ENCODE measurements at regions not wholly inside any gene's neighbourhood (a gene's known extent, or its start where the extent isn't known, plus 50 kb on each side); places are given as distances from the start of the nearest gene placed in this dataset.
"Not testable (repeated sequence)": the region's sequence is repeated elsewhere in the genome, so short reads cannot be mapped to it uniquely, and the experiment has no call there.

DNA sequence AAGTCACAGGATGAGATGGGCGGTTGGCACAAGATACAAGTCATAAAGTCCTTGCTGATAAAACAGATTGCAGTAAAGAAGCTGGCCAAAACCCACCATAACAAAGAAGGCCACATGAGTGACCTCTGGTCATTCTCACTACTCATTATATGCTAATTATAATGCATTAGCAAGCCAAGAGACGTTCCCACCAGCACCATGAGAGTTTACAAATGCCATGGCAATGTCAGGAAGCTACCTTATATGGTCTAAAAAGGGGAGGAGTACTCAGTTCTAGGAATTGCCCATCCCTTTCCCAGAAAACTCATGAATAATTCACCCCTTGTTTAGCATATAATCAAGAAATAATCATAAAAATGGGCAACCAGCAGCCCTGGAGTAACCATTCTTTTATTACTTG, 74.9 kb upstream of the APP start:
- H3F3A ChIP-seq (ENCODE audit: insufficient read depth): no peaks in the 10 kb centered on the region
- no peaks in the 10 kb centered on the region for H3K9me2 ChIP-seq (replicated peaks; ENCODE audit: insufficient read depth, low read length)

DNA sequence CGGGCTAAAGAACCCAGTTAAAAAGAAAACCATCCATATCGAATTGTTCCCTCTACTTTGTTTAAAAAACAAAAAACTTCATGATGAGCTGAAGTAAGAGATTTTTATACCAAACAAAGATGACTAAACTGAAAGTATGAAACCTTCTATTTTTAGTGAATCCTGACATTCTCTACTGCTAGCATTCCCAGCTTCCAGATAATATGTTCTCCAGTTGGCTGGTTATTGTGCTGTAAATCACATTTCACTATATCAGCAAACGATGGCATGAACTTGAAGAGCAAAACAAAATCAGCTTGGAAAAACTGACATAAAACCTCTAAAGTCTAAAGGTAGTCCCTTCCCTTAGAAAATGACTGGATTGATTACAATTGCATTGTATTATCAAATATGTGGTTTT, 68.1 kb upstream of the APP start:
- no peaks in the 10 kb centered on the region for H3K27me3 ChIP-seq (ENCODE audit: low read length)
- TF ChIP-seq EZH2phosphoT487 (conservative IDR thresholded peaks at IDR 0.05; ENCODE audit: low read length): no peak
- TF ChIP-seq, protein P1, sequence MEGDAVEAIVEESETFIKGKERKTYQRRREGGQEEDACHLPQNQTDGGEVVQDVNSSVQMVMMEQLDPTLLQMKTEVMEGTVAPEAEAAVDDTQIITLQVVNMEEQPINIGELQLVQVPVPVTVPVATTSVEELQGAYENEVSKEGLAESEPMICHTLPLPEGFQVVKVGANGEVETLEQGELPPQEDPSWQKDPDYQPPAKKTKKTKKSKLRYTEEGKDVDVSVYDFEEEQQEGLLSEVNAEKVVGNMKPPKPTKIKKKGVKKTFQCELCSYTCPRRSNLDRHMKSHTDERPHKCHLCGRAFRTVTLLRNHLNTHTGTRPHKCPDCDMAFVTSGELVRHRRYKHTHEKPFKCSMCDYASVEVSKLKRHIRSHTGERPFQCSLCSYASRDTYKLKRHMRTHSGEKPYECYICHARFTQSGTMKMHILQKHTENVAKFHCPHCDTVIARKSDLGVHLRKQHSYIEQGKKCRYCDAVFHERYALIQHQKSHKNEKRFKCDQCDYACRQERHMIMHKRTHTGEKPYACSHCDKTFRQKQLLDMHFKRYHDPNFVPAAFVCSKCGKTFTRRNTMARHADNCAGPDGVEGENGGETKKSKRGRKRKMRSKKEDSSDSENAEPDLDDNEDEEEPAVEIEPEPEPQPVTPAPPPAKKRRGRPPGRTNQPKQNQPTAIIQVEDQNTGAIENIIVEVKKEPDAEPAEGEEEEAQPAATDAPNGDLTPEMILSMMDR (IDR thresholded peaks at IDR 0.05; ENCODE audit: insufficient read depth, low read length, poor library complexity, severe bottlenecking): no peak
- H3K9ac ChIP-seq (ENCODE audit: low read length): no peak overlapping the region
- H3K27ac ChIP-seq (ENCODE audit: low read depth, low read length): no peak overlapping the region
- no peak overlapping the region for H3K4me3 ChIP-seq (ENCODE audit: insufficient read depth, low read length, poor library complexity, severe bottlenecking)
- no peaks in the 10 kb centered on the region for H4K20me1 ChIP-seq (ENCODE audit: low read depth, low read length)
- H3K36me3 ChIP-seq (ENCODE audit: low read length): no peaks in the 10 kb centered on the region
- H3K9me3 ChIP-seq (ENCODE audit: insufficient read depth, low read length): no peaks in the 10 kb centered on the region
- no peak overlapping the region for H2AFZ ChIP-seq (ENCODE audit: low read depth, low read length, severe bottlenecking)
- H3K9me2 ChIP-seq (replicated peaks; ENCODE audit: insufficient read depth, low read length): no peaks in the 10 kb centered on the region
- no peaks in the 10 kb centered on the region for H3K79me2 ChIP-seq (ENCODE audit: insufficient read depth, low read length)
- H3F3A ChIP-seq (ENCODE audit: insufficient read depth): no peaks in the 10 kb centered on the region
- no peak overlapping the region for H3K4me2 ChIP-seq (ENCODE audit: low read depth, low read length, poor library complexity, severe bottlenecking)

More for the DNA sequence above, 74.9 kb upstream of the APP start:
- Histone ChIP-seq H4K20me1 (ENCODE audit: low read depth, low read length) (no peaks in the 10 kb centered on the region), H3K9me3 (ENCODE audit: insufficient read depth, low read length) (no peaks in the 10 kb centered on the region), H2AFZ (ENCODE audit: low read depth, low read length, severe bottlenecking) (no peak overlapping the region), H3K79me2 (ENCODE audit: insufficient read depth, low read length) (no peaks in the 10 kb centered on the region), H3K27me3 (ENCODE audit: low read length) (no peaks in the 10 kb centered on the region), H3K36me3 (ENCODE audit: low read length) (no peaks in the 10 kb centered on the region), H3K4me3 (ENCODE audit: insufficient read depth, low read length, poor library complexity, severe bottlenecking) (no peak overlapping the region), H3K4me2 (ENCODE audit: low read depth, low read length, poor library complexity, severe bottlenecking) (no peak overlapping the region), H3K27ac (ENCODE audit: low read depth, low read length) (no peak overlapping the region), H3K9ac (ENCODE audit: low read length) (no peak overlapping the region)
- TF ChIP-seq, protein P1 (IDR thresholded peaks at IDR 0.05; ENCODE audit: insufficient read depth, low read length, poor library complexity, severe bottlenecking): no peak
- no peak for TF ChIP-seq EZH2phosphoT487 (conservative IDR thresholded peaks at IDR 0.05; ENCODE audit: low read length)

DNA sequence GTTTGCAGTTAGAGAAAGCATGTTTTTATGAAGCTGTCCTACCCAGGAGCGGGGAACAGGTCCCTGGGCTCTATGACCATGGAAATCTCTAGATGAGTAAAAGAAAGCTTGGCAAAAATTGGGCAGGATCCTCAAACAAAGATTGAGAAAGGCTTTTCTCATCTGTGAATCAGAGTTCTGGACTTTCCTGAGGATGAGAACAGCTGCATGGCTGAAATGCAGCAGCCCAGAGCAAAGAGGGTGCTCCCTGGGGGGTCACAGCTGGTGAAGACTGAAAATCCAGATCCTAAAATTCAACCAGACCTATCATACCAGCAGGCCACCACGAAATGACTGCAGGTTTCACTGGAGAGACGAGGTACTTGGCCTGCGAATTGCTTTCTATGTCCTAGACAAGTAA, 65.7 kb upstream of the APP start:
- H3K79me2 ChIP-seq (ENCODE audit: insufficient read depth, low read length): no peaks in the 10 kb centered on the region
- H3K9me2 ChIP-seq (replicated peaks; ENCODE audit: insufficient read depth, low read length): no peaks in the 10 kb centered on the region
- H3K9me3 ChIP-seq (ENCODE audit: insufficient read depth, low read length): no peaks in the 10 kb centered on the region
- no peak overlapping the region for H3K9ac ChIP-seq (ENCODE audit: low read length)
- H3K4me3 ChIP-seq (ENCODE audit: insufficient read depth, low read length, poor library complexity, severe bottlenecking): no peak overlapping the region
- H4K20me1 ChIP-seq (ENCODE audit: low read depth, low read length): no peaks in the 10 kb centered on the region
- no peak overlapping the region for H3K4me2 ChIP-seq (ENCODE audit: low read depth, low read length, poor library complexity, severe bottlenecking)
- no peaks in the 10 kb centered on the region for H3F3A ChIP-seq (ENCODE audit: insufficient read depth)
- no peak overlapping the region for H2AFZ ChIP-seq (ENCODE audit: low read depth, low read length, severe bottlenecking)
- H3K27me3 ChIP-seq (ENCODE audit: low read length): no peaks in the 10 kb centered on the region
- no peak overlapping the region for H3K27ac ChIP-seq (ENCODE audit: low read depth, low read length)
- TF ChIP-seq, protein P1 (IDR thresholded peaks at IDR 0.05; ENCODE audit: insufficient read depth, low read length, poor library complexity, severe bottlenecking): no peak
- no peak for TF ChIP-seq EZH2phosphoT487 (conservative IDR thresholded peaks at IDR 0.05; ENCODE audit: low read length)
- H3K36me3 ChIP-seq (ENCODE audit: low read length): no peaks in the 10 kb centered on the region

DNA sequence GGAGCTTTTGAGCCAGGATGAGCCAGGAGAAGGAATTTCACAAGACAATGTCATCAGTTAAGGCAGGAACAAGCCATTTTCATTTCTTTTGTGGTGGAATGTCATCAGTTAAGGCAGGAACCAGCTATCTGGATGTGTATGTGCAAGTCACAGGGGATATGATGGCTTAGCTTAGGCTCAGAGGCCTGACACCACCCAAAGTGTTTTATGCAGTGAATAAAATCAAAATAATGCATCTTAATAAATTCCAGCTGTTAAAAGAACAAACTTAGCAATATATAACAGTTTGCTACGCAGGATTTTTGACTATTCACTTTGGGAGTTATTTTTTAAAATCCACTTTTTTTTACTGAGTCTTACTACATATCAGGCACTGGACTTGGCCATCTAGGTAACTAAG, 62.7 kb upstream of the APP start:
- not testable (repeated sequence) for H3K27ac ChIP-seq (ENCODE audit: low read depth, low read length); H2AFZ ChIP-seq (ENCODE audit: low read depth, low read length, severe bottlenecking); H4K20me1 ChIP-seq (ENCODE audit: low read depth, low read length); H3K27me3 ChIP-seq (ENCODE audit: low read length); H3K9me2 ChIP-seq (replicated peaks; ENCODE audit: insufficient read depth, low read length); H3K36me3 ChIP-seq (ENCODE audit: low read length); H3K4me2 ChIP-seq (ENCODE audit: low read depth, low read length, poor library complexity, severe bottlenecking); H3K4me3 ChIP-seq (ENCODE audit: insufficient read depth, low read length, poor library complexity, severe bottlenecking); H3K79me2 ChIP-seq (ENCODE audit: insufficient read depth, low read length); H3K9me3 ChIP-seq (ENCODE audit: insufficient read depth, low read length); H3K9ac ChIP-seq (ENCODE audit: low read length); H3F3A ChIP-seq (ENCODE audit: insufficient read depth)

DNA sequence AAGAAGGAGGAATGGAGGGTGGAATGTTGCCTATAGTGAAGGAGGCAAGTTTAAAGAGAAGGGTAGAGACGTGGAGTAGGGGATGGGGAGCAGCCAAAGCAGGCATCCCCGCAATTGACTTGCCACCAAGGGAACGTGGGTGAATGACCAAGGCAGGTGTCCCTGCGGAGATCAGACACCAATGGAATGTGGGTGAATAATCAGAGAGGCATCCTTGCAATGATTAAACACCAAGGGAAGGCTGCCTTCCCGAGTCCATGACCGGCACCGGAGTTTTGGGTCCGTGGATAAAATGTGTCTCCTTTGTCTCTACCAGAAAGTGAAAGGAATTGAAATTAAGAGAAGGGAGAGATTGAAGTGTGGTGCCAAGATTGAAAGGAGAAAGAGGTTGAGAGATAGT, 61.9 kb upstream of the APP start:
- H3K9ac ChIP-seq (ENCODE audit: low read length); H3K9me3 ChIP-seq (ENCODE audit: insufficient read depth, low read length); H3F3A ChIP-seq (ENCODE audit: insufficient read depth); H3K4me2 ChIP-seq (ENCODE audit: low read depth, low read length, poor library complexity, severe bottlenecking); H3K79me2 ChIP-seq (ENCODE audit: insufficient read depth, low read length); H3K9me2 ChIP-seq (replicated peaks; ENCODE audit: insufficient read depth, low read length); H4K20me1 ChIP-seq (ENCODE audit: low read depth, low read length); H3K36me3 ChIP-seq (ENCODE audit: low read length); H3K4me3 ChIP-seq (ENCODE audit: insufficient read depth, low read length, poor library complexity, severe bottlenecking); H3K27ac ChIP-seq (ENCODE audit: low read depth, low read length); H3K27me3 ChIP-seq (ENCODE audit: low read length); H2AFZ ChIP-seq (ENCODE audit: low read depth, low read length, severe bottlenecking): not testable (repeated sequence)
